G401 (cell line): ENCODE measurements at regions not wholly inside any gene's neighbourhood (a gene's known extent, or its start where the extent isn't known, plus 50 kb on each side); places are given as distances from the start of the nearest gene placed in this dataset.

Experiments
- DNase-seq: peaks from one replicate; pipeline ENCODE4 v3.0.0-alpha.2; 2015; ENCODE audit warnings: low spot score
- in situ Hi-C: cut with HindIII; loops from 2 replicates; pipeline ENCODE4 v1.10.0; 2016; ENCODE audit warnings: low sequenced_read_pairs, mixed read lengths

- in situ Hi-C loops, result no loop called here
- DNase-seq, result no peak
These were observed 596.3 kb downstream of the TAFA4 start for GRCh38 chr3:68336042-68336441.

GRCh38 chr3:68334367-68334986 is 597.9 kb downstream of the TAFA4 start:
- DNase-seq, result no peak
- in situ Hi-C loops, result no loop called here

- no peak for DNase-seq
- in situ Hi-C loops, result no loop called here
These were observed 604.3 kb downstream of the TAFA4 start for GRCh38 chr3:68328049-68328448.

- in situ Hi-C loops, result no loop called here
These were observed 616.4 kb downstream of the TAFA4 start for GRCh38 chr3:68315964-68316363.

GRCh38 chr3:68315546-68315945 is 616.8 kb downstream of the TAFA4 start:
- in situ Hi-C loops, result no loop called here
- DNase-seq, result no peak

More at GRCh38 chr3:68315964-68316363, 616.4 kb downstream of the TAFA4 start:
- DNase-seq, result no peak

- no peak for DNase-seq
- in situ Hi-C loops, result no loop called here
These were observed 625.8 kb downstream of the TAFA4 start for GRCh38 chr3:68306571-68306970.

- in situ Hi-C loops, result no loop called here
- no peak for DNase-seq
These were observed 636.9 kb downstream of the TAFA4 start for GRCh38 chr3:68295457-68295856.

GRCh38 chr3:68290333-68290732 is 635.9 kb upstream of the SUCLG2 start:
- in situ Hi-C loops, result no loop called here
- no peak for DNase-seq

GRCh38 chr3:68288085-68288484 is 633.7 kb upstream of the SUCLG2 start:
- in situ Hi-C loops, result no loop called here
- DNase-seq, result no peak

- in situ Hi-C loops, result no loop called here
- DNase-seq, result no peak
These were observed 632.7 kb upstream of the SUCLG2 start for GRCh38 chr3:68287101-68287500.

GRCh38 chr3:68274286-68274685 is 619.9 kb upstream of the SUCLG2 start:
- DNase-seq, result no peak
- in situ Hi-C loops, result no loop called here

- no peak for DNase-seq
- in situ Hi-C loops, result no loop called here
These were observed 616.7 kb upstream of the SUCLG2 start for GRCh38 chr3:68271145-68271544.

GRCh38 chr3:68256635-68257223 is 602.3 kb upstream of the SUCLG2 start:
- DNase-seq, result no peak
- in situ Hi-C loops, result no loop called here

GRCh38 chr3:68249265-68249664 is 594.9 kb upstream of the SUCLG2 start:
- no peak for DNase-seq
- in situ Hi-C loops, result no loop called here

GRCh38 chr3:68242606-68243005 is 588.2 kb upstream of the SUCLG2 start:
- in situ Hi-C loops, result no loop called here
- DNase-seq, result no peak

GRCh38 chr3:68239542-68239941 is 585.1 kb upstream of the SUCLG2 start:
- in situ Hi-C loops, result no loop called here
- no peak for DNase-seq

- in situ Hi-C loops, result no loop called here
- no peak for DNase-seq
These were observed 579.8 kb upstream of the SUCLG2 start for GRCh38 chr3:68234076-68234780.

GRCh38 chr3:68228856-68229255 is 574.4 kb upstream of the SUCLG2 start:
- DNase-seq, result no peak
- in situ Hi-C loops, result no loop called here

GRCh38 chr3:68220832-68221231 is 566.4 kb upstream of the SUCLG2 start:
- in situ Hi-C loops, result no loop called here

GRCh38 chr3:68211637-68212036 is 557.2 kb upstream of the SUCLG2 start:
- no peak for DNase-seq
- in situ Hi-C loops, result no loop called here

More at GRCh38 chr3:68220832-68221231, 566.4 kb upstream of the SUCLG2 start:
- DNase-seq, result no peak

- no peak for DNase-seq
- in situ Hi-C loops, result no loop called here
These were observed 556.2 kb upstream of the SUCLG2 start for GRCh38 chr3:68210635-68211034.
